ENCODE measurements at regions not wholly inside any gene's neighbourhood (a gene's known extent, or its start where the extent isn't known, plus 50 kb on each side); places are given as distances from the start of the nearest gene placed in this dataset.

GRCh38 chr2:109058802-109059201 lies 69.8 kb upstream of the EDAR start:
- DNase-seq (ENCODE audit: low spot score), result no peak
- TF ChIP-seq, protein P1, sequence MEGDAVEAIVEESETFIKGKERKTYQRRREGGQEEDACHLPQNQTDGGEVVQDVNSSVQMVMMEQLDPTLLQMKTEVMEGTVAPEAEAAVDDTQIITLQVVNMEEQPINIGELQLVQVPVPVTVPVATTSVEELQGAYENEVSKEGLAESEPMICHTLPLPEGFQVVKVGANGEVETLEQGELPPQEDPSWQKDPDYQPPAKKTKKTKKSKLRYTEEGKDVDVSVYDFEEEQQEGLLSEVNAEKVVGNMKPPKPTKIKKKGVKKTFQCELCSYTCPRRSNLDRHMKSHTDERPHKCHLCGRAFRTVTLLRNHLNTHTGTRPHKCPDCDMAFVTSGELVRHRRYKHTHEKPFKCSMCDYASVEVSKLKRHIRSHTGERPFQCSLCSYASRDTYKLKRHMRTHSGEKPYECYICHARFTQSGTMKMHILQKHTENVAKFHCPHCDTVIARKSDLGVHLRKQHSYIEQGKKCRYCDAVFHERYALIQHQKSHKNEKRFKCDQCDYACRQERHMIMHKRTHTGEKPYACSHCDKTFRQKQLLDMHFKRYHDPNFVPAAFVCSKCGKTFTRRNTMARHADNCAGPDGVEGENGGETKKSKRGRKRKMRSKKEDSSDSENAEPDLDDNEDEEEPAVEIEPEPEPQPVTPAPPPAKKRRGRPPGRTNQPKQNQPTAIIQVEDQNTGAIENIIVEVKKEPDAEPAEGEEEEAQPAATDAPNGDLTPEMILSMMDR (IDR thresholded peaks at IDR 0.05; ENCODE audit: extremely low read depth, missing control alignments), result no peak

DNA sequence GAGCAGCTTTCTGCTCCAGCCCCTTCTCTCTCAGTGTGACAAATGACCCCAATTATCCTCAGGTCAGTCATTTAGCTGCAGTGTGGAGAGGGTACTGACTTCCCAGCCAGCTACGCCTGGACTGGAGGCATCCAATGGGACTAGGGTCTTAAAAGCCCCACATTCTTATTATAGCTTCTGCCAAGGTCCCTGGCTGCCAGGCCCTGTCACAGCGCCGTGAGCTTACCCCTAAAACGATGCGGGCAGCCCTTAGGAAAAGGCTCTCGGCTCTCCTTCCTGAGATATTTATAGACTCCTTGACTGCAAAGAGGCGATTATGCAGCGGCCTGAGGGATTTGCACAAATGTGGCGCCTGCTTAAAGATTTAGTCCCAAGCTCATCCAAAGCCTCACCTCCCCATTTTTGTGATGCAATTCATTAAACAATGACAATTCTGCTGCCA lies 69.2 kb upstream of the EDAR start:
- TF ChIP-seq, protein P1 (IDR thresholded peaks at IDR 0.05; ENCODE audit: extremely low read depth, missing control alignments), result no peak
- DNase-seq (ENCODE audit: low spot score), result no peak

- TF ChIP-seq, protein P1 (IDR thresholded peaks at IDR 0.05; ENCODE audit: extremely low read depth, missing control alignments), result no peak
- DNase-seq (ENCODE audit: low spot score), result no peak
Observed at GRCh38 chr2:109057686-109058085, 68.7 kb upstream of the EDAR start.

- TF ChIP-seq, protein P1 (IDR thresholded peaks at IDR 0.05; ENCODE audit: extremely low read depth, missing control alignments), result no peak
- DNase-seq (ENCODE audit: low spot score), result no peak
Observed at GRCh38 chr2:109055435-109055834, 66.4 kb upstream of the EDAR start.

DNA sequence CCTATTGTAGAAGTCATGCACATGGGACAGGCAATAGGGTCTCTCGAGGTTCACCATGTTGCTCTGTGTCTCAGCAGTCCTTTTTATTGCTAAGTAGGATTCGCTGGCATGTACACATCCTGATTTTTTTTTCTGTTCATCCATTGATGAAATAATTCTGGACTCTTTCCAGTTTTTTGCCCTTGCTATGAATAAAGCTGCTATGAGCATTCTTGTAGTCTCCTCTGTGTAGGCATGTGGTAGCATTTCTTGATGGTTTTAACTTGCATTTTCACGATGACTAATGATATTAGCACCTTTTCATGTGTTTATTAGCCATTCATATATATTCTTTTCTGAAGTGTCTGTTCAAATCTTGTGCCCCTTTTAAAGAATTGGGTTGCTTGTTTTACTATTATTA lies 65.8 kb upstream of the EDAR start:
- no peak for DNase-seq (ENCODE audit: low spot score)
- TF ChIP-seq, protein P1 (IDR thresholded peaks at IDR 0.05; ENCODE audit: extremely low read depth, missing control alignments), result no peak

GRCh38 chr2:109053716-109054115 lies 64.7 kb upstream of the EDAR start:
- no peak for DNase-seq (ENCODE audit: low spot score)
- TF ChIP-seq, protein P1 (IDR thresholded peaks at IDR 0.05; ENCODE audit: extremely low read depth, missing control alignments), result no peak

DNA sequence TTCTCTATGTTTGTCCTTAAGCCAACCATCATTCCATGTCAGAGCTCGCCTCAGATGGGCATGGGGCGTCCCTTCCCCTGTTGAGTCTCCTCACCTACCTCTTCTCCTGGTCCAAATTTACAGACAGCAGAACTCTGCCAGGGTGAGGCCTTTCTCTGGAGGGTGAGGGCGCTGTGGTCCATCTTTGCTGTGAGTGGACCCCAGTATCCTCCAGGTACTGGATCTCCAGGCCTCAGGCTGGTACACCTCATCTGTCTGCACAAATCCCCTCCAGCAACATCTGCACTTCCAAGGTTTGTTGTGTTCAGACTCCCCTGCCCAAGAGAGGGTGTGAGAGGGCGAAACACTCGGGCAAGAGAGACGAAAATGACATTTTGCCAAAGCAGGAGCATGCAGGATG lies 63.9 kb upstream of the EDAR start:
- TF ChIP-seq, protein P1 (IDR thresholded peaks at IDR 0.05; ENCODE audit: extremely low read depth, missing control alignments), result no peak
- no peak for DNase-seq (ENCODE audit: low spot score)

All from GM20000 (cell line).